ENCODE measurements at regions not wholly inside any gene's neighbourhood (a gene's known extent, or its start where the extent isn't known, plus 50 kb on each side); places are given as distances from the start of the nearest gene placed in this dataset.

- Histone ChIP-seq H3K36me3 (no peaks in the 10 kb centered on the region), H3K27me3 (no peaks in the 10 kb centered on the region), H3K4me1 (no peaks in the 10 kb centered on the region), H3K9me3 (no peaks in the 10 kb centered on the region), H3K4me3 (no peak overlapping the region), H3K27ac (no peak overlapping the region)
- intact Hi-C loops (cut with DNase I), result no loop called here
- ATAC-seq, result no peak
- no peak for TF ChIP-seq CTCF (IDR thresholded peaks at IDR 0.05)
- no peak for DNase-seq
Observed at GRCh38 chr5:120017513-120017912, 388.2 kb downstream of the FAM170A start.

GRCh38 chr5:120035181-120035580, 405.8 kb downstream of the FAM170A start:
- Histone ChIP-seq H3K4me3 (no peak overlapping the region), H3K9me3 (no peaks in the 10 kb centered on the region), H3K4me1 (no peaks in the 10 kb centered on the region), H3K27ac (no peak overlapping the region), H3K27me3 (no peaks in the 10 kb centered on the region), H3K36me3 (no peaks in the 10 kb centered on the region)
- ATAC-seq (no peak), DNase-seq (no peak)
- TF ChIP-seq CTCF (IDR thresholded peaks at IDR 0.05), result no peak
- intact Hi-C loops (cut with DNase I), result no loop called here

GRCh38 chr5:120035815-120036577, 406.6 kb downstream of the FAM170A start:
- intact Hi-C loops (cut with DNase I), result no loop called here
- Histone ChIP-seq H3K36me3 (no peaks in the 10 kb centered on the region), H3K4me3 (no peak overlapping the region), H3K9me3 (no peaks in the 10 kb centered on the region), H3K4me1 (no peaks in the 10 kb centered on the region), H3K27ac (no peak overlapping the region), H3K27me3 (no peaks in the 10 kb centered on the region)
- no peak for ATAC-seq
- no peak for DNase-seq
- no peak for TF ChIP-seq CTCF (IDR thresholded peaks at IDR 0.05)

GRCh38 chr5:120037451-120037850, 408.1 kb downstream of the FAM170A start:
- Histone ChIP-seq H3K27ac (no peak overlapping the region), H3K36me3 (no peaks in the 10 kb centered on the region), H3K4me3 (no peak overlapping the region), H3K27me3 (no peaks in the 10 kb centered on the region), H3K4me1 (no peaks in the 10 kb centered on the region), H3K9me3 (no peaks in the 10 kb centered on the region)
- ATAC-seq (no peak), DNase-seq (no peak)
- intact Hi-C loops (cut with DNase I), result no loop called here
- TF ChIP-seq CTCF (IDR thresholded peaks at IDR 0.05), result no peak

- Histone ChIP-seq H3K4me1 (no peaks in the 10 kb centered on the region), H3K27me3 (no peaks in the 10 kb centered on the region), H3K27ac (no peak overlapping the region), H3K36me3 (no peaks in the 10 kb centered on the region), H3K4me3 (no peak overlapping the region), H3K9me3 (no peaks in the 10 kb centered on the region)
- no peak for ATAC-seq
- TF ChIP-seq CTCF (IDR thresholded peaks at IDR 0.05), result no peak
- intact Hi-C loops (cut with DNase I), result no loop called here
- DNase-seq, result no peak
Observed at GRCh38 chr5:120039111-120039510, 409.8 kb downstream of the FAM170A start.

- ATAC-seq, result no peak
- no peak for DNase-seq
- Histone ChIP-seq H3K27me3 (no peaks in the 10 kb centered on the region), H3K4me1 (no peaks in the 10 kb centered on the region), H3K9me3 (no peaks in the 10 kb centered on the region), H3K27ac (no peak overlapping the region), H3K4me3 (no peak overlapping the region), H3K36me3 (no peaks in the 10 kb centered on the region)
- intact Hi-C loops (cut with DNase I), result no loop called here
- no peak for TF ChIP-seq CTCF (IDR thresholded peaks at IDR 0.05)
Observed at GRCh38 chr5:120043431-120043830, 414.1 kb downstream of the FAM170A start.

Measured in upper lobe of right lung (tissue), 1 donor.